ENCODE measurements at regions not wholly inside any gene's neighbourhood (a gene's known extent, or its start where the extent isn't known, plus 50 kb on each side); places are given as distances from the start of the nearest gene placed in this dataset.
A peak's percentile ranks its signal among the peaks of the same experiment; 100 is the strongest.
"Not testable (repeated sequence)": the region's sequence is repeated elsewhere in the genome, so short reads cannot be mapped to it uniquely, and the experiment has no call there.

DNA sequence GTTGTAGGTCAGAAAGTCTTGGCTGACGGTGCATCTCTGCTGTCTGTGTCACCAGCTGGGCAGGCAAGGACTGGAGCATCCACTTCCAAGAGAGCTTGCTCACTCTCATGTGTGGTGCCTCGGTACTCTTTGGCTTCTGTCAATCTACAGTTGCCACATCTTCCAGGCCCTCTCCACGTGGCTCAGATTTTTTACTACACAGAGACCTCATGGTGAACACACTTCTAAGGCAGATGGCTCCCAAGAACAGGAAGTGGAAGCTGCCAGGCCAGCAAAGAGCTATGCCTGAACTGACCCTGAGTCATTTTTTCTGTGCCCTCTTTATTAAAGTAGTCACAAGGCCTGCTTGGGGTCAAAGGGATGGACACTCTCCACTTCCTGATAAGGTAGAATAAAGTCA lies 351.5 kb upstream of the AUTS2 start:
- FAIRE-seq (no peak), DNase-seq (ENCODE audit: insufficient read length, low spot score) (no peak)
- TF ChIP-seq POLR2A (IDR thresholded peaks at IDR 0.05; ENCODE audit: low read depth, low read length), result no peak

DNA sequence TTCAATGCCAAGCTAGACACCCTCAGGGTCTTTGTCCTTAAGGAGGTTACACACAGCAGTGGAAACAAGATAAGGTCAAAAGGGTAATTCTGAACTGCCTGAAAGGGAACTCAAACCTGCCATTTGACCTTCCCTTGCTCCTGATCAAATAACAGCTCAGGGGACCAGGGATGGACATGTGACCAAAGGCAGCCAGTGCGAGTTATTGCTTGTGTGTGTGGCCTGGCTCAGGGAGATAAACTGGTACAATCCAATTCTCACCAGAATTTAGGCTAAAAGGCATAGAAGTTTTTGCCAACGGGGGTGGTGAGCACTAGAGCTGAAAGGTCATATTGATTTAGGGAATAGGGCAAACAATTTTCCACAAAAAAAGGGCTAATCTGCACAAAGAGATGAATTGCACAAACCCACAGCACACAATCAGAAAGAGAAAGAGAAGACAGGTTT lies 349.9 kb upstream of the AUTS2 start:
- FAIRE-seq; DNase-seq (ENCODE audit: insufficient read length, low spot score): not testable (repeated sequence)

DNA sequence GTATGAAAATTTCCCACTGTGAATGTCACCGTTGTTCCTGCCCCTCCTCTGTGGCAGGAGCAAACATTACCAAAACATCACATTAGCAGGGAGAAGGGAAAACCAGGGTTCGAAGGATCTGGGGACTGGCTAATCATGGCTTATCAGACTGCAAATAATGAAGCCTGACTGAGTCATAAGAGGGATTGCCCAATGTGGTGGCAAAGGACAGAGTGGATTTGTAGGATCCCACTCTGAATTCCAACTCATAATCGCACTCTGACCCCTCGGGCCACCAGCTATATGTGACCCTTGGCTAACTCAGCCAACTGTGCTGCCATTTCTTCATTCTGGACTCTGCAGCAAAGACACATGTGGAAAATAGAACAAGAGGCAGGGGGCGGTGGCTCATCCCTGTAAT lies 347.3 kb upstream of the AUTS2 start:
- no peak for DNase-seq (ENCODE audit: insufficient read length, low spot score)
- no peak for FAIRE-seq
- no peak for TF ChIP-seq POLR2A (IDR thresholded peaks at IDR 0.05; ENCODE audit: low read depth, low read length)

DNA sequence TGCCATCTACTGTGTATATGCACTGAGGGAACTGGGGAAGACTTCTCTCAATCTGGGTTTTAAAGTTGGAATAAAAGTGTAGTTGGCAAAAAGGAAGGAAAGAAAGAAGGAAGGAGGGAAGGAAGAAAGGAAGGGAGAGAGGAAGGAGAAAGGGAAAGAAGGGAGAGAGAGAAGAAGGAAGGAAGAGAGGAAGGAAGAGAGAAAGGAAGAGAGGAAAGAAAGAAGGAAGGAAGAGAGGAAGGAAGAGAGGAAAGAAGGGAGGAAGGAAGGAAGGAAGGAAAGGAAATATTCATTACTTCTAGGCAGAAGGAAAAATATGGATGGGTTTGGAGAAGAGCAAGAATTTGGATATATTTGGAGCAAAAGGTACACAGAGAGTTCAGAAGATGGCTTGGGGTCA lies 343.6 kb upstream of the AUTS2 start:
- FAIRE-seq (no peak), DNase-seq (ENCODE audit: insufficient read length, low spot score) (no peak)
- no peak for TF ChIP-seq POLR2A (IDR thresholded peaks at IDR 0.05; ENCODE audit: low read depth, low read length)

DNA sequence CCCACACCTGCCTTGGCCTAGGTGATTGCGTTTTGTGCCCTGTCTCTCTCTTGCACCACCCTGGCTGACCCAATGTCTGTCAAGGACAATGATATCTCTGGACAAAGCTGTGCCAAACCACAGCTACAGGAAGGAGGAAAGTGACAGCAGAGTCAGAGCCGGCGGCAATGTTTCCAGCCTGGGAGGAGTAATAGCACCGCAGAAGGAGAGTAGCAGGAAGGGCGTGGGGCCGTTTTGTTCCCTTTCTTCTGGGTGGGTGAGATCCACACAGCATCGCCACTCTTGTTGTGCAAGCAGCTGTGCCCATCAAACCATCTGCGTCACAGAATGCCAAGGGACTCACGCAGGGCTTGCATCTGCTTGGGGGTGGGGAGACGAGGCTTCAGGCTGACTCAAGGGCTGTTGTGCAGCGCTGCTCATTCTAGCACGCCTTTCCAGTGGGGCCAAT lies 341.6 kb upstream of the AUTS2 start:
- no peak for FAIRE-seq

DNA sequence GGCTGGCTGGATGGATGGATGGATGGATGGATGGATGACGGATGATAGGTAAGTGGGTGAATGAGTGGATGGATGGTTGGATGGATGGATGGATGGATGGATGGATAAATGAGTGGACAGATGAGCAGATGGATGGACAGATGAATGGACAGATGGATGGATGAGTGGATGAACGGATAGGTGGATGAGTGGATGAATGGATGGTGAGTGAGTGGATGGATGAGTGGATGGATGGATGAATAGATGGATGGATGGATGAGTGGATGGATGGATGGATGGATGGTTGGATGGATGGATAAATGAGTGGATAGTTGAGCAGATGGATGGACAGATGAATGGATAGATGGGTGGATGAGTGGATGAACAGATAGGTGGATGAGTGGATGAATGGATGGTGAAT lies 340.7 kb upstream of the AUTS2 start:
- TF ChIP-seq POLR2A (IDR thresholded peaks at IDR 0.05; ENCODE audit: low read depth, low read length), result no peak
- DNase-seq (ENCODE audit: insufficient read length, low spot score) (no peak), FAIRE-seq (no peak)

More for the DNA sequence above, 341.6 kb upstream of the AUTS2 start:
- no peak for TF ChIP-seq POLR2A (IDR thresholded peaks at IDR 0.05; ENCODE audit: low read depth, low read length)
- DNase-seq (ENCODE audit: insufficient read length, low spot score), result peak; percentile 31

DNA sequence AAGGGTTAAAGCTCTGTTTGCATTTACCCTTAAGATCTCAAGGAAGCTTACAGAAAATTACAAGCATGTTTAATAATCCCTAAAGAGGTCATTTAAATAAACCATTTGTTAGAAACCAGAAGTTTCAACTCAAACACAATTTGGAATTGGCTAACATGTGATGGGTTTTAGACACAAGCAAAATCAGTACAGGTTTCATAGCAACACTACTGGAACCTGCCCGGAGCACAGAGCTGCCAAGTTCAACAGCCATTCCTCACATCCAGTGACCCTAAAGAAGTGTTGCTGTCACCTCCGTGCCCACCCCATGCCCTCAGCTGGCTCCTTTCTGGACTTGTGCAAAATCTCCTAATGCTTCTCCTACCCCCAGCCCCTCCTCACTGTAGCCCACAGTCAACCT lies 338.8 kb upstream of the AUTS2 start:
- FAIRE-seq (no peak), DNase-seq (ENCODE audit: insufficient read length, low spot score) (no peak)
- no peak for TF ChIP-seq POLR2A (IDR thresholded peaks at IDR 0.05; ENCODE audit: low read depth, low read length)

DNA sequence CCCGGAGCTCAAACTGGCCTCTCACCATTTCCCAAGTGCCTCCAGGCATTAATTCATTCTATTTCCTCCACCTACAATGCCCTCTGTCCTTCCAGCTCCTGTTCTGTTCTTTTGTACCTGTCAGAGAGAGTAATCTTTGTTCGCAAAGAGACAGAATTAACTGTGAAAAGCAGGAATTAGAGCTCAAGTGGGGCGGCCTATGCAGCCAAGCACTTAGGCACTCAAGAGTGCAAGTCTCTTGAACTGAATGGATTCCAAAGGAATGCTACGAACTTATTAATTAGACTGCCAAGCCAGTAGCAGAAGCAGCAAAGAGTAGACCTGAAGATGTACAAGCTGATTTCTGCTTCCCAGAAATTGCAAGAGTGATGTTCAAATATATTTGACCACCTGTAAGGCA lies 338.3 kb upstream of the AUTS2 start:
- TF ChIP-seq POLR2A (IDR thresholded peaks at IDR 0.05; ENCODE audit: low read depth, low read length), result no peak
- DNase-seq (ENCODE audit: insufficient read length, low spot score) (no peak), FAIRE-seq (no peak)

DNA sequence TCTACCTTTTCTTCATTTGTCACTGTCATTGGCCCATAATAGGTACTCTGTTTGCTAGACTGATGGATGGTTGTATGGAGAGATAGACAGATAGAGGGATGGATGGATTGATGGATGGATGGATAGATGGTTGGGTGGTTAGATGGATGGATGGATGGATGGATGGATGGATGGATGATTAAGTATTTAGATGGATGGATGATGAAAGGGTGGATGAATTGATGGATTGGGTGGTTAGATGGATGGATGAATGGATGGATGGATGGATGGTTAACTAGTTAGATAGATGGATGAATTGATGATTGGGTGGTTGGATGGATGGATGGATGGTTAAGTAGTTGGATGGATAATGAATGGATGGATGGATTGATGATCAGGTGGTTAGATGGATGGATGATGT lies 334.7 kb upstream of the AUTS2 start:
- FAIRE-seq (no peak), DNase-seq (ENCODE audit: insufficient read length, low spot score) (no peak)
- no peak for TF ChIP-seq POLR2A (IDR thresholded peaks at IDR 0.05; ENCODE audit: low read depth, low read length)

DNA sequence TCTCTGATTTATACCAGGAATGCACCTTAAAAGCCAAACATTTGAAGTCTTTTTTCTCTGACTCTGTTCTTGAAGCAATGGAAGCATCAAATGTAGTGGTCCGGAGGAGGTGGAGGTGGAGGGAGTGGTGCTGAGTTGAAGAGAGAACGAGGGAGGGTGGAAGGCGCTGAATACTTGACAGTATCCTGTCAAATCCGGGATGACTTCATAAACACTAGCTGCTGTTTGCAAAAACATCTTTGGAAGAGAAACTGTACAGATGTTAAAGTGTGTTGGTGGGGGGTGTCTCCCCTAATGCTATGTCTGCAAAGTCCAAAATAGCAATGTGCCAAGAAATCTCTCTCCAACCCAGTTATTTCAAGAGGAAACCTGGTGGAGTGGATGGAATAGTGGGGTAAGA lies 328.5 kb upstream of the AUTS2 start:
- no peak for TF ChIP-seq POLR2A (IDR thresholded peaks at IDR 0.05; ENCODE audit: low read depth, low read length)
- DNase-seq (ENCODE audit: insufficient read length, low spot score), result no peak
- FAIRE-seq, result no peak

DNA sequence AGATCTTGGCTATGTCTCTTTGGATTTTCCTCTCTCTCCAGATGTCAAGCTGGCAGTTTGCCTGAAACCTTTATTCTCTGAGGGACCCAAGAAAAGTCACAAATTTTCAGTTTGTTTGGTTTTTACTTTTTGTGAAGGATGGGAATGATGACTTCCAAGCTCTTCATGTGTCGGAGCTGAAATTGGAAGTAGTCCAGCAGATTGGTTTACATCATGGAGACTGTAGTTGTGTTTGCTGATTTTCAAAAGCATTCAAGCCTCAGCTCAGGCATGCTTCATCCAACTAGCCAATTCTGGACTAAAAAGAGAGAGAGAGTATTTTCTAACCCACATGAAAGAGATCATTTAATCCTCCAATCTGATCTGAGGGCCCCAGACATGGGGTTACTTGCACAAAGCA lies 326.2 kb upstream of the AUTS2 start:
- no peak for DNase-seq (ENCODE audit: insufficient read length, low spot score)
- TF ChIP-seq POLR2A (IDR thresholded peaks at IDR 0.05; ENCODE audit: low read depth, low read length), result no peak
- FAIRE-seq, result no peak

DNA sequence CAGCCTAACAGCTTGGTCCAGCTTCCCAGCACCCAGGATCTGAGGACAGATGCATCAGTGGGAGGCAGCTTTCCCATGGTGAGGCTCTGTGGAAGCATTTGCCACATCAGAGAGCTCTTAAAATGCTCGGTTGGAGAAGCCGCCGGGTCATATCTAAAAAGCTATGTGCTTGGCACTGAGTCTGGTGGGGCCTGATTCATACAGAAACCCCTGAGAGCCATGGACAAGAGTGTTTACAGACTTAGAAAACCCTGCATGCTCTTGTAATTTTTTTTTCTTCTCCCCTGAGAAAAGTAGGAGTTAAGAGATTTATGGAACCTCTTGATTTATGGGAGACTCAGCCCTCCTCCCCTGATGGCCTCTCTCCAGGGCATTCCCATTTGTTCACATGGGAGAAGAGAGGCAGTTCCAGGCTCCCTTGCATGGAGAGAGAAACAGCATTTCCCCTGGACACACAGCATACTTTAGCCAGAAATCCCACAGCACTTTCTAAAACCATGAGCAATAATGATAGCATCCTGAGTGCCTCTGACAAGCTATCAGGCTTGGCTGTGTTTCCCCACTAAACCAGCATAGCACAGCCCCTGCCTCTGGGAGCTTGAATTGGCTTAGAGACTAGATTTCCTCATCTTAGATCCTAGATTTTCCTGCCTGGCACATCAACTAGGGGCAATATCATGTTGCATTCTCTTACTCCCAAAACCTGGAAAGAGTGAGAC lies 322.1 kb upstream of the AUTS2 start:
- DNase-seq (ENCODE audit: insufficient read length, low spot score) (no peak), FAIRE-seq (no peak)
- TF ChIP-seq POLR2A (IDR thresholded peaks at IDR 0.05; ENCODE audit: low read depth, low read length), result no peak

DNA sequence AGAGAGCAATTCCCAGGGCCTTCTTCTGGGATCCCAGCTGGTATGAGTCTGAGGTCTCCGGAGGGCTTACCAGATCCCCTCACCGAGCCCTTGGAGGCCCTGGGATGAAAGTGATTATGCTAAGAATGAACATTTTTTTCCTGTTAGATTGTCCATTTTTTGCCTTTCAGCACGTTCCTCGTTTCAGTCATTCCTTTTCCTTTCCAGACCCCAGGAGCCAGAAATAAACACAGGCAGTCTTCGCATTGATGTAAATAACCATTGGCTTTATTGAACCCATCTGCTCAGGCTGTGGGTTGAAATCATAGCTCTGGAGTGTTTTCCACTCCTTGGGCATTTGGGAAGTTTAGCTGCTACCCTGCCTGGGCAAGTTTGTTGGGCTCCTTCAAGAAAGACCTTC lies 320.9 kb upstream of the AUTS2 start:
- TF ChIP-seq POLR2A (IDR thresholded peaks at IDR 0.05; ENCODE audit: low read depth, low read length), result no peak
- FAIRE-seq (no peak), DNase-seq (ENCODE audit: insufficient read length, low spot score) (no peak)

DNA sequence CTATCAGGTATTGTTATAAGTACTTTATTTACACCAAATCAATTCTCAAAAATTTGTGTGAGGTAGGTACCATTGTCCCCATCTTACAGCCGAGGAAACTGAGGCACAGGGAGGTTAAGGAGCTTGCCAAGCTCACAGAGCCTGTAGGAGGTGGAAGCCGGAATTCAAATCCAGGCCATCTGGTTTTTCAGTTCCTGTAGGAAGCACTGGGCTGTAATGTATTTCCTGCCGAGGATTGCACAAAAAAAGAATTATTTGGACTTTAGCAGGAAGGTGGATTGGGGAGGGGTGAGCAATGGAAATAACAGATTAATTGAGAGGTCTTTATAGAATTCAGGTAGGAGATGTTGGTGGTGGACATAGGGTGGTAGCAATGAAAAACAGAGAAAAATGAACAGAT lies 315.3 kb upstream of the AUTS2 start:
- TF ChIP-seq POLR2A (IDR thresholded peaks at IDR 0.05; ENCODE audit: low read depth, low read length), result no peak
- FAIRE-seq (no peak), DNase-seq (ENCODE audit: insufficient read length, low spot score) (no peak)

DNA sequence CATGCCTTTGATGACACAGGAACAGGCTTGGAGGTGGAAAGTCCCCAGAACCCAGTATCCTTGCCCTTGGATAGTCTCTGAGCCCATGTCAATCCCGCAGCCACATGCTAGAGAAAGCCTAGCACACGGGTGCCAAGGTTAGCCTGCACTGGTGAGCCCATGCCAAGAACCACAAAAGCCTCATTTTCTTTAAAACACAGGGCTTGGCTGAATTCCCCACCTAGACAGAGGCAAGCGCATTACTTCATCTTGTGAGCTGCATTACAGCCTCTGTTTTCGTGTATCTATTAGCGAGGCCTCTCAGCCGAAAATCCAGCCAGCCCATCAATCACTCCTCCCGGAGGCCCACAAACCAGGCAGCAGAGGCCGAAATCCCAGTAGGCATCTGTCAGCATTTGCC lies 314.9 kb upstream of the AUTS2 start:
- no peak for DNase-seq (ENCODE audit: insufficient read length, low spot score)
- no peak for TF ChIP-seq POLR2A (IDR thresholded peaks at IDR 0.05; ENCODE audit: low read depth, low read length)
- FAIRE-seq, result no peak

DNA sequence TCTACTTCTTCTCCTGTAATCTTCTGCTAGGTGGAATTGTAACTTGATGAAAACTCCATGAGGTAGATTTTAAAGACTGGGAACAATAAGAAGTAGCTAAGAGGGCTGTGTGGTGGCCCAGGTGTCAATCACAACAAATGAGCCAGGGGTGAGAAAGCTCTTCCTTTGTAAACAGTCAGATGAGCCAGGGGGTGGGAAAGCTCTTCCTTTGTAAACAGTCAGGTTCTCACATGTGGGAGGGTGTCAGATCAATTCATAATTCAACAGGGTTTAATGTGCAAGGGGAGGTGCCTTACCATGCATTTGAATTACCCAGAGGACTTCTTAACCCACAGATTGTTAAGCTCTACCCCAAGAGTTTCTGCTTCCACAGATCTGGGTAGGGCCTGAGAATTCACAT lies 312.4 kb upstream of the AUTS2 start:
- DNase-seq (ENCODE audit: insufficient read length, low spot score), result no peak
- no peak for TF ChIP-seq POLR2A (IDR thresholded peaks at IDR 0.05; ENCODE audit: low read depth, low read length)
- FAIRE-seq, result no peak

Data from H54 (cell line).